ENCODE measurements at regions not wholly inside any gene's neighbourhood (a gene's known extent, or its start where the extent isn't known, plus 50 kb on each side); places are given as distances from the start of the nearest gene placed in this dataset.

DNA sequence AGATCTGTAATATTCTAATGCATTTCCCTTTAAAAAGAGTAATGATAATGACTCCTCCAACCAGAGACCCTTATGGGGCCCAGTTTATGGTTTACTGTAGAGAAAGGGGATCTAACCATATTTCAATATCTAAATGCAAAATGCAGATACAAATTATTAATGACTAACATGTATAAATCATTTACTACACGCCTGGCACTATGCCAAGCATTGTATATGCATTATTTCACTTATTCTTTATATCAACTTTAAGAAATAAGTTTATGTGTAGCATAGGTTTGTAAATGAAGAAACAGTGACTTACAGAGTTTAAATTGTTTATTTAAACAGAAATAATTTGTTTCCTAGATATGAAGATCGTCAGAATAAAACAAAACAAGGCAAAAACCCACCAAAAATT, 86.2 kb upstream of the SCEL start:
- Histone ChIP-seq H3K36me3 (ENCODE audit: control insufficient read depth, insufficient read depth, low read length) (no peaks in the 10 kb centered on the region), H3K4me1 (replicated peaks in 1 of 2; ENCODE audit: control insufficient read depth in 2 of 2, insufficient read depth in 2 of 2, low read length in 2 of 2) (no peaks in the 10 kb centered on the region; a peak in 2 of 5 replicates), H2AFZ (ENCODE audit: low read depth, low read length) (no peak overlapping the region), H3K79me2 (ENCODE audit: control insufficient read depth, insufficient read depth, low read length) (no peaks in the 10 kb centered on the region), H3K9ac (ENCODE audit: insufficient read depth in 1 of 2, low read depth in 2 of 2, low read length in 2 of 2) (no peak overlapping the region), H3K9me3 (replicated peaks; ENCODE audit: control insufficient read depth, insufficient read depth, low read depth, low read length) (no peaks in the 10 kb centered on the region), H3K9me1 (ENCODE audit: control insufficient read depth, insufficient read depth, low read length) (no peaks in the 10 kb centered on the region), H4K20me1 (replicated peaks; ENCODE audit: control insufficient read depth, insufficient read depth, low read length) (no peaks in the 10 kb centered on the region), H3K4me3 (no peak overlapping the region), H3K4me2 (ENCODE audit: insufficient read depth, low read length) (no peak overlapping the region), H3K27ac (ENCODE audit: extremely low read depth, low read depth, low read length) (no peak overlapping the region), H3K27me3 (ENCODE audit: control insufficient read depth in 2 of 2, insufficient read depth in 2 of 2, low read length in 2 of 2) (no peaks in the 10 kb centered on the region)
- no TSS peak for BruUV-seq (replicated peaks)
- CTCF ChIA-PET (ENCODE audit: low intra/inter-chr PET ratio): no interaction called here
- no peak for ATAC-seq
- intact Hi-C loops (cut with micrococcal nuclease): no loop called here
- FAIRE-seq: no peak
- DNase-seq (ENCODE audit: extremely low read depth in 1 of 4, low spot score in 3 of 4): no peak
- in situ Hi-C loops (cut with MboI): no loop called here
- TF ChIP-seq NFIX (CRISPR knock-in tag; IDR thresholded peaks at IDR 0.05; ENCODE audit: low read depth): peak; percentile 78
- TF ChIP-seq, protein P1, sequence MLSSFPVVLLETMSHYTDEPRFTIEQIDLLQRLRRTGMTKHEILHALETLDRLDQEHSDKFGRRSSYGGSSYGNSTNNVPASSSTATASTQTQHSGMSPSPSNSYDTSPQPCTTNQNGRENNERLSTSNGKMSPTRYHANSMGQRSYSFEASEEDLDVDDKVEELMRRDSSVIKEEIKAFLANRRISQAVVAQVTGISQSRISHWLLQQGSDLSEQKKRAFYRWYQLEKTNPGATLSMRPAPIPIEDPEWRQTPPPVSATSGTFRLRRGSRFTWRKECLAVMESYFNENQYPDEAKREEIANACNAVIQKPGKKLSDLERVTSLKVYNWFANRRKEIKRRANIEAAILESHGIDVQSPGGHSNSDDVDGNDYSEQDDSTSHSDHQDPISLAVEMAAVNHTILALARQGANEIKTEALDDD (IDR thresholded peaks at IDR 0.05): no peak
- TF ChIP-seq NFIC (IDR thresholded peaks at IDR 0.05): peak; percentile 87
- POLR2A ChIA-PET: no interaction called here
- WGBS (ENCODE audit: insufficient coverage, low coverage, missing lambda C conversion rate): 10% methylated on average over 2 of the region's 2 CpGs

DNA sequence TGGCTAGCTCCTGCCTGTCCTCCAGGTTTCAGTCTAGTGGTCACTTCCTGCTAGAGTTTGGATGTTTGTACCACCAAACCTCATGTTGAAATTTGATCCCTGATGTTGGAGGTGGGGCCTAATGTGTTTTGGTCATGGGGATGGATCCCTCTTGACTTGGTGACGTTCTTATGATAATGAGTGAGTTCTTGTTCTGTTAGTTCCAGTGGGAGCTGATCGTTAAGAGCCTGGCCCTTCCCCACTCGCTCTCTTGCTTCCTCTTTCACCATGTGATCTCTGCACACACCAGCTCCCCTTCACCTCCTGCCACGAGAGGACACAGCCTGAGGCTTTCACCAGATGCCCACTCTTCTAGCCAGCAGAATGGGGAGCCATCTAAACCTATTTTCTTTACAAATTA, 86.8 kb upstream of the SCEL start:
- H2AFZ ChIP-seq (ENCODE audit: low read depth, low read length): peak overlapping the region; percentile 40
- H3K4me2 ChIP-seq (ENCODE audit: insufficient read depth, low read length): no peak overlapping the region
- FAIRE-seq: no peak
- ATAC-seq: peak; percentile 35; the same call in 2 of the 3 replicates
- no peaks in the 10 kb centered on the region for H3K9me3 ChIP-seq (replicated peaks; ENCODE audit: control insufficient read depth, insufficient read depth, low read depth, low read length)
- no peak for DNase-seq (ENCODE audit: extremely low read depth in 1 of 4, low spot score in 3 of 4)
- ChIA-PET POLR2A (no interaction called here), CTCF (ENCODE audit: low intra/inter-chr PET ratio) (no interaction called here)
- no peaks in the 10 kb centered on the region; a peak in 2 of 5 replicates for H3K4me1 ChIP-seq (replicated peaks in 1 of 2; ENCODE audit: control insufficient read depth in 2 of 2, insufficient read depth in 2 of 2, low read length in 2 of 2)
- no peaks in the 10 kb centered on the region for H3K79me2 ChIP-seq (ENCODE audit: control insufficient read depth, insufficient read depth, low read length)
- in situ Hi-C loops (cut with MboI) (no loop called here), intact Hi-C loops (cut with micrococcal nuclease) (no loop called here)
- H4K20me1 ChIP-seq (replicated peaks; ENCODE audit: control insufficient read depth, insufficient read depth, low read length): no peaks in the 10 kb centered on the region
- no peak overlapping the region for H3K9ac ChIP-seq (ENCODE audit: insufficient read depth in 1 of 2, low read depth in 2 of 2, low read length in 2 of 2)
- 9% methylated on average over 4 of the region's 4 CpGs for WGBS (ENCODE audit: insufficient coverage, low coverage, missing lambda C conversion rate)
- no peaks in the 10 kb centered on the region for H3K36me3 ChIP-seq (ENCODE audit: control insufficient read depth, insufficient read depth, low read length)
- no peak overlapping the region for H3K27ac ChIP-seq (ENCODE audit: extremely low read depth, low read depth, low read length)
- no peak overlapping the region for H3K4me3 ChIP-seq
- no TSS peak for BruUV-seq (replicated peaks)
- no peaks in the 10 kb centered on the region for H3K27me3 ChIP-seq (ENCODE audit: control insufficient read depth in 2 of 2, insufficient read depth in 2 of 2, low read length in 2 of 2)
- H3K9me1 ChIP-seq (ENCODE audit: control insufficient read depth, insufficient read depth, low read length): no peaks in the 10 kb centered on the region
- TF ChIP-seq ELF2 (CRISPR knock-in tag; IDR thresholded peaks at IDR 0.05) (no peak), ZNF764 (CRISPR knock-in tag; IDR thresholded peaks at IDR 0.05; ENCODE audit: low read depth) (no peak), HNRNPUL1 (IDR thresholded peaks at IDR 0.05; ENCODE audit: low read length) (no peak), CTCF (IDR thresholded peaks at IDR 0.05 in 2 of 3, conservative IDR thresholded peaks at IDR 0.05 in 1 of 3; ENCODE audit: insufficient read depth in 2 of 3, low read depth in 1 of 3, low read length in 3 of 3) (no peak), KDM2B (CRISPR knock-in tag; IDR thresholded peaks at IDR 0.05) (no peak), ZNF592 (IDR thresholded peaks at IDR 0.05) (no peak), ATF1 (CRISPR knock-in tag; IDR thresholded peaks at IDR 0.05) (no peak), ATF1 (tag; IDR thresholded peaks at IDR 0.05) (no peak)

Data from K562 (cell line).